Inflammatory macrophage (primary cell): ENCODE measurements at regions not wholly inside any gene's neighbourhood (a gene's known extent, or its start where the extent isn't known, plus 50 kb on each side); places are given as distances from the start of the nearest gene placed in this dataset.

Experiments used
- DNase-seq, 2 donors: peaks; one replicate each; pipeline ENCODE4 v3.0.0-alpha.2; 2020 to 2022

- no peak for DNase-seq
Observed at GRCh38 chr2:58920001-58920400, 678.9 kb upstream of the FANCL start.

- no peak for DNase-seq
Observed at GRCh38 chr2:58919316-58919715, 678.2 kb upstream of the FANCL start.

GRCh38 chr2:58918141-58918540 is 677.0 kb upstream of the FANCL start:
- DNase-seq, result no peak

- DNase-seq, result no peak
Observed at GRCh38 chr2:58917596-58917995, 676.5 kb upstream of the FANCL start.

GRCh38 chr2:58916063-58916462 is 674.9 kb upstream of the FANCL start:
- no peak for DNase-seq

GRCh38 chr2:58914733-58915505 is 673.8 kb upstream of the FANCL start:
- no peak for DNase-seq

- no peak for DNase-seq
Observed at GRCh38 chr2:58913082-58913726, 672.1 kb upstream of the FANCL start.

- no peak for DNase-seq
Observed at GRCh38 chr2:58911877-58912276, 670.8 kb upstream of the FANCL start.

GRCh38 chr2:58908501-58909154 is 667.5 kb upstream of the FANCL start:
- DNase-seq, result no peak

GRCh38 chr2:58907644-58908043 is 666.5 kb upstream of the FANCL start:
- no peak for DNase-seq

- no peak for DNase-seq
Observed at GRCh38 chr2:58906081-58906645, 665.0 kb upstream of the FANCL start.

GRCh38 chr2:58904095-58904494 is 663.0 kb upstream of the FANCL start:
- no peak for DNase-seq

- DNase-seq, result no peak
Observed at GRCh38 chr2:58903427-58903826, 662.3 kb upstream of the FANCL start.

GRCh38 chr2:58900246-58901027 is 659.3 kb upstream of the FANCL start:
- no peak for DNase-seq

- DNase-seq, result no peak
Observed at GRCh38 chr2:58899692-58900091, 658.6 kb upstream of the FANCL start.

GRCh38 chr2:58896638-58897037 is 655.5 kb upstream of the FANCL start:
- no peak for DNase-seq

GRCh38 chr2:58895857-58896256 is 654.7 kb upstream of the FANCL start:
- no peak for DNase-seq

- DNase-seq, result no peak
Observed at GRCh38 chr2:58893656-58894351, 652.7 kb upstream of the FANCL start.

GRCh38 chr2:58891828-58892377 is 650.8 kb upstream of the FANCL start:
- DNase-seq, result no peak

GRCh38 chr2:58890865-58891525 is 649.9 kb upstream of the FANCL start:
- no peak for DNase-seq

GRCh38 chr2:58886009-58886408 is 644.9 kb upstream of the FANCL start:
- no peak for DNase-seq
